ENCODE measurements at regions not wholly inside any gene's neighbourhood (a gene's known extent, or its start where the extent isn't known, plus 50 kb on each side); places are given as distances from the start of the nearest gene placed in this dataset.
"Not testable (repeated sequence)": the region's sequence is repeated elsewhere in the genome, so short reads cannot be mapped to it uniquely, and the experiment has no call there.

GRCh38 chr2:130289780-130290179 is 52.9 kb upstream of the IMP4 start:
- DNase-seq (ENCODE audit: low spot score) = no peak

DNA sequence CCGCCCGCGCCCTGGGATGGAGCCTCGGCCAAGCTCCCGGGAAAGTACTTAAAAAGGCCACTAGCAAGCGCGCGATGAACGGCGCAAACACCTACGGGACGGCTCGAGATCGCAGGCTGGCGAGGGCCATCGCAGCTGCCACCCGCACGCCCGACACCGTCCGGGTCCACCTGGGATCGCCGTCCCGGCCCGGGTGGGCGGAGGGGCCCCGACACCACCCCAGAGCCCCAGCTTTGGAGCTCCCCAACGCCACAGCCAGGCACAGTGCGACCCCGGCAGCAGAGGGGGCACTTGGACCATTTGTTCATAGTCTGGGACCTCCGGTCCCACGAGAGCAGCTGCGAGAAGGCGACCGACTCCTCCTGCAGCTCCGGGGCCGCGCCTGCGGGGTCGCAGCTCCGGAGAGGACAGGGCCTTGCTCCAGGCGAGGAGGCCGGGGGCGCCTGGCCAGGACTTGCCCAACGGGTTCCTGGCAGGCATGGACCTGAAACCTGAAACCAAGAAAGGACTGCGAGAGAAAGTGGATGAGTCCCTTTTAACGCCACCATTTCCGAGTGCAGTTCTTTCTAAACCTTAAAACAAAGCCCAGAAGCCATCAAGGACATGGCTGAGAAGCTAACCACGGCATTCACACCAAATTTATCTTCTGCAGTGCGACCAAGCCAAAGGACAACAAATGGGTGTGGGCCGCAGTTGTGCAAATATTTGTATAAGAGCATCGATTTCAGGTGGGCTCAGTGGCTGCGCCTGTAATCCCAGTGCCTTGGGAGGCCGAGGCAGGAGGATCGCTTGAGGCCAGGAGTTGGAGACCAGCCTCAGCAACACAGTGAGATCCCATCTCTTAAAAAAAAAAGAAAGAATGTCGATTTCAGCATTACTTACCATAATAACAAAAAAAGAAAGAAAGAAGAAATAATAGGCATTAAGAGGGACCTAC is 54.0 kb upstream of the IMP4 start:
- no peak for DNase-seq (ENCODE audit: low spot score)

DNA sequence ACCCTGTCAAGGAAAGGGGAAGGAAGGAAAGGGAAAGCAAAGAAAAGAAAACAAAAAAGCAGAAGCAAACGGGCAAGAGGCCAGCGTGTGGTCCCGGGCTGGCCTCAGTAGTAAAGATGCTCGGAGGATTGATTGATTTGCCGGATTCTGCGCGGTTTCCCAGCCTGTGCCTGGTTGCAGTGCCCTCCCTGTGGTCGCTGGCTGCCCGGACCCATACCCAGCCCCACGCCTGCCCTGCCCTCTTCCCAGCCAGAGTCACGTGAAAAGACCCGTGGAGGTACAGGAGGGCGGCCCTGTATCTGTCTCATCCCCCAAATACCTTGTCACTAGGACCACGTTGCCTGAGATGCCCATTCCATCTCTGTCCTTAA is 55.1 kb upstream of the IMP4 start:
- no peak for DNase-seq (ENCODE audit: low spot score)

DNA sequence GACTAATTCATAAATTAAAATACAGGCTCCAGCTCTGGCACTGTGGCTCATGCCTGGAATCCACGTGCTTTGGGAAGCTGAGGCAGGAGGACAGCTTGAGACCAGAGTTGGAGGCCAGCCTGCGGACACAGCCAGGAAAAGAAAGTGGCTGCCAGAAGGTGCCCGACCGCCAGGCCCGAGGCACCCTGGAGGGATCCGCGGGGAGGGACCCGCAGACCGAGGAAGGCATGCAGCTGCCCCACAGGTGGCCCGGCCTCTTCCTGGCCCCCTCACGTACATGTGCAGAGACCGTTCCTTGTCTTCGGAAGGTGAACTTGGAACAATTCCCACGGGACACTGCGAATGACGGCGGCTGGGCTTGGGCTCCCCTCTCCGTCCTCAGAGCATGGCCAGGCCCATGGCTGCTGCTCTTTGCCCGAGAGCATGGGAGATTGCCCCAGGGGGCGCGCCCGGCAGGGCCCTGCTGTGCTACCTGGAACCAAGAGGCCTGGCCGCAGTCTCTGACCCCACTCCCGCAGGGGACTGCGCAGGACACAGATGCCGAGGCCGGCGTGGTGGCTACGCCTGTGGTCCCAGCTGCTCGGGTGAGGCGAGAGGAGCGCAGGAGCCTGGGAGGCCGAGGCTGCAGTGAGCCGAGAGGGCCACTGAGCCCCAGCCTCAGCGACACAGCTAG is 55.6 kb upstream of the IMP4 start:
- no peak for DNase-seq (ENCODE audit: low spot score)

- not testable (repeated sequence) for DNase-seq (ENCODE audit: low spot score)
Measured at GRCh38 chr2:130283341-130283869, 59.3 kb upstream of the IMP4 start.

DNA sequence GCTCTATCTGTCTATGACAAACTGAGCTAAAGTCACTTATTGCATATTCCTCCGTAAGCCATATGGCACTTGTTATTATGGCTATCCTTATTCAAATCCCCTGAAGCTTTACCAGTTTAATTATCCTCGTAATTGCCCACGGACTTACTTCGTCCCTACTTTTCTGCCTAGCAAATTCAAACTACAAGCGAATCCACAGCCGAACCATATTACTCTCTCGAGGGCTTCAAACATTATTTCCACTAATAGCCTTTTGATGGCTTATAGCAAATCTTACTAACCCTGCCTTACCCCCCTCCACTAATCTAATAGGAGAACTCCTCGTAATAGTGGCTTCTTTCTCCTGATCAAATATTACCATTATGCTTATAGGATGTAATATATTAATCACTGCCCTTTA is 63.1 kb upstream of the IMP4 start:
- DNase-seq (ENCODE audit: low spot score) = not testable (repeated sequence)

DNA sequence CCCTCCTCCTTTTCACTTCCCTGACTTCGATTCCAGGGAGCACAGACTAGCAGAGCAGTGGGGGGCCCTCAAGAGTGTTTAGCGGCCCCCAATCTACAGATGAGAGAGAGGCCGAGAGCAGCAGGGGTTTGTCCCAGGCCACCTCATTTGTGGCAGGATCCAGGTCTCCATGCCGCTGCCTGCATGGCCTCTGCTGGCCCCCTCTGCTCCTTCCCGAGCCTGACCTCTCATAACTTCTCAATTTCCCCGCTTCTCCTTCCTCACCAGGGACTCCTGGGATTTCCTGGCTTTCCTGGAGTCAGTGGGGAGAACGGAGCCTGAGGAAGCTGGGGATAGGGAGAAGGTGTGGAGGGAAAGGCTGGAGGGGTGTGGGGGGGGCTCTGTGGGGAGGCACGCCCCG is 70.1 kb upstream of the TUBA3E start:
- not testable (repeated sequence) for DNase-seq (ENCODE audit: low spot score)

- DNase-seq (ENCODE audit: low spot score) = not testable (repeated sequence)
Measured at GRCh38 chr2:130267572-130267971, 69.3 kb upstream of the TUBA3E start.

- DNase-seq (ENCODE audit: low spot score) = not testable (repeated sequence)
Measured at GRCh38 chr2:130266836-130267235, 68.6 kb upstream of the TUBA3E start.

DNA sequence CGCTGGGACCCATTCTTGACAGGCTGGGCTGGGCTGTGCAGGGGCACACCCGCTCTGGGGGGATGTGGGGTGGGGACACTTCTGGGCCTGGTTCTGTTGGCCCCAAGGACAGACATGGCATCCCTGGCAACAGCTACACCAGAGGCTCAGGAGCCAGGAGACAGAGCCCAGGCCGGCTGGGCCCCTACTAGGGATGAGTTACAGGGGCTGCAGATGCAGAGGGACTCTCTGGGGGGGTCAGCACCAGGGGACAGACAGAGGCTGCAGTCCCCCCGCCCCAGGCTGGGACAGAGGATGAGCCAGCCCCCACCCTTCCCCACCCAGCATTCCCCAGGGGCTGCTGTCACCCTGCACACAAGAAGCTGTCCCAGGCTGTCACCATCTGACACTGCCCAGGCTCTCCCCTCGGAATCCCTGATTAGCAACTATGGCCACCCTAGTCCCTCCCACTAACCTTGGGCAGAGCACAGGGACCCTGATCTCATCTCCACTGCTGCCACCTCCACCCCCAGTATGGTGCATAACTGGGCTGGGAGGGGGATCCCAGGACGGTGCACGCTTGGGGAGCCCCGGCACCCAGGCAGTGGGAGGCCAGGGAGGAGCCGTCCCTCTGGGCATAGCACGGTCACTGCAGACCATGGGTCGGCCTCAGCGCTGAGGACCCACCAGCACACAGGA is 67.5 kb upstream of the TUBA3E start:
- not testable (repeated sequence) for DNase-seq (ENCODE audit: low spot score)

- not testable (repeated sequence) for DNase-seq (ENCODE audit: low spot score)
Measured at GRCh38 chr2:130264901-130265320, 66.7 kb upstream of the TUBA3E start.

DNA sequence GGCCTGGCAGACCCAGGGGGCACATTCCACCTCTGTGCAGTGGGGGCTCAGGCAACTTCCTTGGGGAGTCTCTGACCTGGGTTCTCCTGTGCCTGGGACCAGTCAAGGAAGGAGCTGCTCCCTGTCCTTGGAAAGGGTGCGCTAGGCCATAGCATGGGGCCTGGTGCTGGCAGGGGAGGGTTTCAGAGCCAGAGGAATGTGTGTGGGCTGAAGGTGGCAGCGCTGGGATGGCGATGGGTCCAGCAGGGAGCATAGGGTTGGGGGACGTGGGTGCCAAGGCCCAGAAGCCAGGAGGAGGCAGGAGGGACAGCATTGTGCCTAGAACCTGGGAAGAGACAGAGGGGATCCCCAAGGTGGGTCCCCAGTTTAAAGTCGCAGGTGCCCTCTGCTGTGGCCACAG is 66.3 kb upstream of the TUBA3E start:
- no peak for DNase-seq (ENCODE audit: low spot score)

DNA sequence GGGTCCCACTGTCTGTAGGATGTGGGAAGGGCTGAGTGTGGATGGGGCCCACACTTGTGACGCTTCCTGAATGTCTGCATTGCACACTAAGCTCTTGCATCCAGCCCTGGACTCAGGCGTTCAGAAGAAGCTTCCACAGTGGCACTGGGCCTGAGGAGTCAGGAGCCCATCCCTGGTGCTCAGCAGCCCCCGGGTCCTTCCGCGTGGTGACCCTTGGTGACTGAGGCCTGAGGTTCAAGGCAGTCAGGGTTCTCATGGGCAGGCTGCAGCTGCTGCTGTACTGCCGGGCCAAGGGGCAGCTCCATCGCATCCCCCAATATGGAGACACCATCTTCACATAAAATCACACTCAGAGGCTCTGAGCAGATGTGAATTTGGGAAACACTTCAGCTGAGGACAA is 65.8 kb upstream of the TUBA3E start:
- DNase-seq (ENCODE audit: low spot score) = no peak

GRCh38 chr2:130263606-130264005 is 65.4 kb upstream of the TUBA3E start:
- no peak for DNase-seq (ENCODE audit: low spot score)

DNA sequence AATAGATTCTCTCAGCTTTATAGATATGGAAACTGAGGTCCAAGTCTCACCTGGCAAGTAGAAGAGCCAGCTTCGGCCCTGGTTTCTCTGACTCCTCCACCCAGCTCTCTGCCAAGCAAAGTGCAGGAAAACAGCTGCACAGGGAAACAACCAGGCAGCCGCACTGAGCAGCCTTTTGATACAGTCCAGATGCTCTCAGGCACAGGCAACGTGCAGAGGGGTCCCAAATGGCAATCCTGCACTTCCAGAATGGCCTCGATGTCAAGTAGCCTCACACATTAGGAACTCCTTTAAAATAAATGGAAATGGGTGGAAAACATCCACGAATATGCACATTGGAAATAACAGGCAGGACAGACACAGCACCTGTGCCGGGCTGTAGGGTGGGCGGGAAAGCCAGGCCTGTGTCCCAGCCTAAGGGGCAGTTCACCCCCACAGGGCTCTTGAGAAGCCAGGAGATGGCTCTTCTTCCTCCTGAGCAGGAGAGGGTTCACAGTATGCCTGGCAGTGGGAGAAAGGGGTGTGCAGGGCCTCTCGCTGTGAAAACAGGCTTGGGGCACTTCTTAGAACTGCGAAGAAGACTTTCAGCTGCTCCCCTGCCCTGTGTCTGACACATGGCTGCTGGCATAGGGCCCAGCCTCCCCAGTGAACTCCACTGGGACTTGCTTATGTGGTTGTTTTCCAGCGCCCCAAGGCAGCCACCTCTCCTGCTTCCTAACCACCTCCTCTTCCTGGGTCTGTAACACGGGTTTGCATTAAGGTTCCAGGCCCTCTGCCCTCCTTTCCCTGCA is 63.9 kb upstream of the TUBA3E start:
- DNase-seq (ENCODE audit: low spot score) = no peak

GRCh38 chr2:130261099-130261498 is 62.9 kb upstream of the TUBA3E start:
- DNase-seq (ENCODE audit: low spot score) = no peak

DNA sequence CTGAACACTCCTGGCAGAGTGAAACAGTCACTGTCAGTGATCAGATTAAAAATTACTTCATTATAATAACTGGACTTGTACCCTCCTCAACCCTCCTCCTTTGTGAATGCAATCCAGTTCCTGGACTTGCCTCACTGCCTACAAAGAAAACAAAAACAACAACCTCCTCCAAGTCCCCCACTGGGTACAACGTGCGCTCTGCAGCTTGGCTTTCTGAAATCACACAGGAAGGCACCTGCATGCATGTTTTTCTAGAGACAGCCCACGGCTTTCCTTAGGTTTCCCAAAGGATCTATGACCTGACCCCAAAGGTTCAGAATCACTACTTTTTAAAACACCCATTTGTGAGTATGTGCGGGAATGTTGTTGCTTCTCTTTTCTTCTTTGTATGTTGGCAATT is 61.4 kb upstream of the TUBA3E start:
- no peak for DNase-seq (ENCODE audit: low spot score)

DNA sequence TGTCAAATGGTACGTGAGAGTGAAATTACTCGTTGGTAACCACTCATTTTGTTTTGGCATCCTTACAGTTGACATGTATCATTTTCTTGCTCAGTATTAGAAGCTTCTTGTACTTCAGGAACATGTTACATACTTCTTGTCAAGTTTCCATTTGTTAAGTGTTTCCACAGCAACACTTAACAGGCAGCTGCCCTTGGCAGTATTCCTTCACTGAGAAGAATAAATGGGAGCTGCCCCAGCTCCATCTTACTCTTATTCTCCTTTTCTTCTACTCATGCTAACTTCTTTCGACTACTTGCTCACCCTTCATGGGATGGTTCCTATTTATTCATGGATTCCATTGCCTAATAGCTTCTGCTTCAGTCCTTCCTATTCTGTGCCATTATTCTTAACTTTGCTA is 60.1 kb upstream of the TUBA3E start:
- DNase-seq (ENCODE audit: low spot score) = no peak

- no peak for DNase-seq (ENCODE audit: low spot score)
Measured at GRCh38 chr2:130252880-130253645, 54.8 kb upstream of the TUBA3E start.

DNA sequence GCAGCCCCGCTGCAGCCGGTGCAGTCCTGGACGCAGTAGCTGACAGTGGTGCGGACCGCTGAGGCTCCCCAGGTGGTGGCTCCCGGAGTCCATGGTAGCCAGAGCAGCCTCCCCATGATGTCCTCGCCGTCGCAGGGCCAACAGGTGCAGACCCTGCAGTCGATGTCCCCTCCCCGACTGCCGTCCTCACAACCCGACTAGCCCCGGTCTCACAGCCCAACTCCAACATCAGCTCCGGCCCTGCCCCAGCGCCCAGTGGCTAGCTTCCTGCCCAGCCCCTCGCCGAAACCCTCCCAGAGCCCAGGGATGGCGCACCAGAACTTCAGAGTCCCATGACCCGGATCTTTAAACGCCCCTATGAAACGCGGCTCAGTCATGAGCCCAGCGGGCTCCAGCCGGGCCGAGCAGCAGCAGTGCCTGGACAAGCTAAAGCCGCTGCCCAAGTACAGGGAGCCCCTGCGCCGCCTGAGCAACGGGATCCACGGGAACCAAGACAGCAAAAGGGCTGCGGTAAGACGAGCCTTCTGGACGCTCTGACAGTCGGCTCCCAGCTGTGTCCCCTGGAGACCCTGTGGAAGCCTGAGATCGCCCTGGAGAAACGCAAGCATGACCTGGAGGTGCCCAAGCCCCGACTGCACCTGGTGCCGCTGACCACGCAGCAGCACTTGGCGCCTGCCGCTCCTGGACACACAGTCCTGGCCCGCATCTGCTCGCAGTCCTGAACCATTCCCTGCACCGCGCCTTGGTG is 53.8 kb upstream of the TUBA3E start:
- no peak for DNase-seq (ENCODE audit: low spot score)
